ENCODE measurements at regions not wholly inside any gene's neighbourhood (a gene's known extent, or its start where the extent isn't known, plus 50 kb on each side); places are given as distances from the start of the nearest gene placed in this dataset.

- no peaks in the 10 kb centered on the region for H3K36me3 ChIP-seq (ENCODE audit: control insufficient read depth, insufficient read depth, low read length)
- H3K27me3 ChIP-seq (ENCODE audit: control insufficient read depth, insufficient read depth, low read length): no peaks in the 10 kb centered on the region
- TF ChIP-seq, protein P1, sequence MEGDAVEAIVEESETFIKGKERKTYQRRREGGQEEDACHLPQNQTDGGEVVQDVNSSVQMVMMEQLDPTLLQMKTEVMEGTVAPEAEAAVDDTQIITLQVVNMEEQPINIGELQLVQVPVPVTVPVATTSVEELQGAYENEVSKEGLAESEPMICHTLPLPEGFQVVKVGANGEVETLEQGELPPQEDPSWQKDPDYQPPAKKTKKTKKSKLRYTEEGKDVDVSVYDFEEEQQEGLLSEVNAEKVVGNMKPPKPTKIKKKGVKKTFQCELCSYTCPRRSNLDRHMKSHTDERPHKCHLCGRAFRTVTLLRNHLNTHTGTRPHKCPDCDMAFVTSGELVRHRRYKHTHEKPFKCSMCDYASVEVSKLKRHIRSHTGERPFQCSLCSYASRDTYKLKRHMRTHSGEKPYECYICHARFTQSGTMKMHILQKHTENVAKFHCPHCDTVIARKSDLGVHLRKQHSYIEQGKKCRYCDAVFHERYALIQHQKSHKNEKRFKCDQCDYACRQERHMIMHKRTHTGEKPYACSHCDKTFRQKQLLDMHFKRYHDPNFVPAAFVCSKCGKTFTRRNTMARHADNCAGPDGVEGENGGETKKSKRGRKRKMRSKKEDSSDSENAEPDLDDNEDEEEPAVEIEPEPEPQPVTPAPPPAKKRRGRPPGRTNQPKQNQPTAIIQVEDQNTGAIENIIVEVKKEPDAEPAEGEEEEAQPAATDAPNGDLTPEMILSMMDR (IDR thresholded peaks at IDR 0.05; ENCODE audit: insufficient read depth, low read length, poor library complexity, severe bottlenecking): no peak
- no peak overlapping the region for H3K4me3 ChIP-seq (ENCODE audit: low read depth, low read length)
- DNase-seq (ENCODE audit: low read depth): no peak
These were observed 116.3 kb downstream of the ADTRP start for GRCh38 chr6:11662323-11662722.

- TF ChIP-seq, protein P1 (IDR thresholded peaks at IDR 0.05; ENCODE audit: insufficient read depth, low read length, poor library complexity, severe bottlenecking): no peak
- no peaks in the 10 kb centered on the region for H3K27me3 ChIP-seq (ENCODE audit: control insufficient read depth, insufficient read depth, low read length)
- H3K36me3 ChIP-seq (ENCODE audit: control insufficient read depth, insufficient read depth, low read length): no peaks in the 10 kb centered on the region
- H3K4me3 ChIP-seq (ENCODE audit: low read depth, low read length): no peak overlapping the region
- no peak for DNase-seq (ENCODE audit: low read depth)
These were observed 115.1 kb downstream of the ADTRP start for GRCh38 chr6:11663519-11663918.

Measured in kidney epithelial cell (primary cell).